K562 (cell line): ENCODE measurements at regions not wholly inside any gene's neighbourhood (a gene's known extent, or its start where the extent isn't known, plus 50 kb on each side); places are given as distances from the start of the nearest gene placed in this dataset.

Source experiments
- ATAC-seq: fragments of 200-7000 bp; cut with Tn5 transposase; 3 replicates; pipeline ENCODE4 v1.9.1; 2020; ENCODE audit warnings: moderate library complexity
- BruUV-seq: library from RNA; stranded (reverse); fragments of 400-500 nt; replicated peaks from 2 replicates; lab custom pipeline; 2021; lab: Mats Ljungman, UMichigan
- CTCF ChIA-PET: fragments of 300-600 bp; formaldehyde crosslinking; extraction: SDS; loops from one replicate; lab custom pipeline; 2021; ENCODE audit warnings: low intra/inter-chr PET ratio; lab: Yijun Ruan, JAX
- POLR2A ChIA-PET: fragments of 300-600, 350-650 bp; sonication (Branson Sonifier 250); formaldehyde crosslinking; extraction: SDS; loops from one replicate; lab custom pipeline; 2021; ENCODE audit warnings: antibody characterized with exemption, inconsistent platforms; lab: Yijun Ruan, JAX
- DNase-seq, 4 experiments: peaks; one replicate each; pipeline versions ENCODE4 v3.0.0 to v3.0.0-alpha.2; 2011 to 2018; ENCODE audit warnings: low spot score in 3 of 4, mixed read lengths in 3 of 4; ENCODE audit errors: extremely low read depth in 1 of 4
- FAIRE-seq: peaks from 2 replicates; lab custom pipeline; 2011; peaks lifted over from hg19 to GRCh38; lab: Jason Lieb, UNC
- H2AFZ ChIP-seq: 2 replicates; pipeline ENCODE4 v1.6.0; 2011; ENCODE audit warnings: low read depth, low read length, control low read depth, inconsistent platforms
- H3K27ac ChIP-seq: fragments of 200-600 bp; 3 replicates; pipeline ENCODE4 v1.8.0; 2011; ENCODE audit warnings: low read depth, mild to moderate bottlenecking, control low read depth, inconsistent platforms, low read length, moderate library complexity, mixed read lengths; ENCODE audit errors: extremely low read depth
- H3K27me3 ChIP-seq, 2 experiments: fragments of 300-600 bp in 1 of 2; 2 replicates in 1 of 2; 3 replicates in 1 of 2; pipeline versions ENCODE4 v1.6.0 to v1.8.0; 2011; ENCODE audit warnings: inconsistent platforms in 2 of 2, low read length in 2 of 2, mild to moderate bottlenecking in 1 of 2, mixed read lengths in 1 of 2, moderate library complexity in 1 of 2; ENCODE audit not compliant: control insufficient read depth in 2 of 2, insufficient read depth in 2 of 2
- H3K36me3 ChIP-seq: fragments of 300-600 bp; 3 replicates; pipeline ENCODE4 v1.8.0; 2011; ENCODE audit warnings: mild to moderate bottlenecking, low read length, inconsistent platforms; ENCODE audit not compliant: control insufficient read depth, insufficient read depth
- H3K4me1 ChIP-seq, 2 experiments: fragments of 200-600 bp in 1 of 2; replicated peaks in 1 of 2; 2 replicates in 1 of 2; 3 replicates in 1 of 2; pipeline versions ENCODE4 v1.5.1 to v1.8.0; 2011; ENCODE audit warnings: inconsistent platforms in 2 of 2, low read length in 2 of 2, mild to moderate bottlenecking in 1 of 2, mixed read lengths in 1 of 2, moderate library complexity in 1 of 2; ENCODE audit not compliant: control insufficient read depth in 2 of 2, insufficient read depth in 2 of 2
- H3K4me2 ChIP-seq: 2 replicates; pipeline ENCODE4 v1.6.1; 2011; ENCODE audit warnings: low read length, control low read depth, inconsistent platforms, mixed read lengths; ENCODE audit not compliant: insufficient read depth
- H3K4me3 ChIP-seq: fragments of 200-600 bp; sonication (generic), shearing (Covaris generic); 2 replicates; pipeline ENCODE4 v1.5.1; 2016; ENCODE audit warnings: control low read depth, inconsistent platforms
- H3K79me2 ChIP-seq: fragments of 200-600 bp; 3 replicates; pipeline ENCODE4 v1.8.0; 2011; ENCODE audit warnings: low read length, inconsistent platforms; ENCODE audit not compliant: control insufficient read depth, insufficient read depth
- H3K9ac ChIP-seq, 2 experiments: 2 replicates each; pipeline versions ENCODE4 v1.6.0 to v1.6.1; 2011; ENCODE audit warnings: low read depth in 2 of 2, low read length in 2 of 2, control low read depth in 1 of 2, inconsistent platforms in 1 of 2, mild to moderate bottlenecking in 1 of 2, mixed read lengths in 1 of 2; ENCODE audit not compliant: insufficient read depth in 1 of 2
- H3K9me1 ChIP-seq: one replicate; pipeline ENCODE4 v1.6.0; 2011; ENCODE audit warnings: inconsistent platforms, mild to moderate bottlenecking, low read length, moderate library complexity; ENCODE audit not compliant: control insufficient read depth, insufficient read depth
- H3K9me3 ChIP-seq: replicated peaks from 2 replicates; pipeline ENCODE4 v1.5.1; 2011; ENCODE audit warnings: low read depth, low read length, inconsistent platforms; ENCODE audit not compliant: control insufficient read depth, insufficient read depth
- H4K20me1 ChIP-seq: replicated peaks from 2 replicates; pipeline ENCODE4 v1.6.1; 2011; ENCODE audit warnings: low read length, inconsistent platforms, mixed read lengths; ENCODE audit not compliant: control insufficient read depth, insufficient read depth
- CEBPG ChIP-seq, 3 experiments: fragments of 200-800 bp in 1 of 3; sonication (Bioruptor generic) in 1 of 3; sonication (generic) in 1 of 3; formaldehyde crosslinking in 1 of 3; IDR thresholded peaks in 2 of 3; conservative IDR thresholded peaks in 1 of 3; 2 replicates each; pipeline versions ENCODE4 v1.6.1 to v1.8.0; 2016 to 2022; ENCODE audit warnings: missing compliant biosample characterization in 2 of 3, missing genetic modification characterization in 2 of 3, mild to moderate bottlenecking in 1 of 3, missing genetic modification reagents in 1 of 3
- FUS ChIP-seq: fragments of 200-400 bp; formaldehyde crosslinking; optimal IDR thresholded peaks from 2 replicates; pipeline ENCODE3; 2017; ENCODE audit warnings: low read depth, low read length
- SAP30 ChIP-seq: fragments of 200-600 bp; sonication (generic); IDR thresholded peaks from 2 replicates; pipeline ENCODE4 v1.6.1; 2012; ENCODE audit warnings: borderline replicate concordance, low read depth, mild to moderate bottlenecking, moderate library complexity, low read length, control low read depth, inconsistent platforms; ENCODE audit not compliant: insufficient read depth, poor library complexity, severe bottlenecking
- TEAD2 ChIP-seq: fragments of 450-650 bp; IDR thresholded peaks from 2 replicates; pipeline ENCODE4 v1.6.1; 2016; ENCODE audit warnings: missing genetic modification characterization, control low read depth, missing compliant biosample characterization
- WGBS: fragments of 100-300 bp; shearing (Covaris generic); methylation state at CpG from one replicate; pipeline ENCODE4 v1.1.6; 2016; ENCODE audit warnings: low coverage, mixed read lengths; ENCODE audit not compliant: insufficient coverage; ENCODE audit errors: missing lambda C conversion rate; 5-methylcytosine and 5-hydroxymethylcytosine counted together
- in situ Hi-C: fragments of 300-500 bp; cut with MboI; formaldehyde crosslinking; loops from 4 replicates; pipeline ENCODE4 v1.15.0; 2018; ENCODE audit warnings: inconsistent platforms, mixed read lengths
- intact Hi-C: fragments of 100-400 bp; cut with micrococcal nuclease; formaldehyde crosslinking; loops from 2 replicates; pipeline ENCODE4 v1.14.2; 2022
- TF ChIP-seq, protein P1 (sequence below): fragments of 250-450 bp; sonication (Bioruptor Pico); IDR thresholded peaks from 2 replicates; pipeline ENCODE4 v1.4.0; 2020; ENCODE audit warnings: mild to moderate bottlenecking
- TF ChIP-seq, protein P2 (sequence below): fragments of 250-450 bp; sonication (Bioruptor Pico); IDR thresholded peaks from 2 replicates; pipeline ENCODE4 v1.5.0; 2021

GRCh38 chr5:171639966-171640365, 145.7 kb upstream of the SMIM23 start:
- CTCF ChIA-PET = no interaction called here
- Histone ChIP-seq H3K4me1 (no peaks in the 10 kb centered on the region; a peak in 1 of 5 replicates), H3K9me1 (no peaks in the 10 kb centered on the region), H3K27me3 (peaks cover 14 to 34% of the 10 kb centered on the region in 2 experiments), H3K9me3 (no peaks in the 10 kb centered on the region)
- no peak for DNase-seq
- FAIRE-seq = no peak
- no peak for TF ChIP-seq TEAD2 (tag)
- TF ChIP-seq, protein P1, sequence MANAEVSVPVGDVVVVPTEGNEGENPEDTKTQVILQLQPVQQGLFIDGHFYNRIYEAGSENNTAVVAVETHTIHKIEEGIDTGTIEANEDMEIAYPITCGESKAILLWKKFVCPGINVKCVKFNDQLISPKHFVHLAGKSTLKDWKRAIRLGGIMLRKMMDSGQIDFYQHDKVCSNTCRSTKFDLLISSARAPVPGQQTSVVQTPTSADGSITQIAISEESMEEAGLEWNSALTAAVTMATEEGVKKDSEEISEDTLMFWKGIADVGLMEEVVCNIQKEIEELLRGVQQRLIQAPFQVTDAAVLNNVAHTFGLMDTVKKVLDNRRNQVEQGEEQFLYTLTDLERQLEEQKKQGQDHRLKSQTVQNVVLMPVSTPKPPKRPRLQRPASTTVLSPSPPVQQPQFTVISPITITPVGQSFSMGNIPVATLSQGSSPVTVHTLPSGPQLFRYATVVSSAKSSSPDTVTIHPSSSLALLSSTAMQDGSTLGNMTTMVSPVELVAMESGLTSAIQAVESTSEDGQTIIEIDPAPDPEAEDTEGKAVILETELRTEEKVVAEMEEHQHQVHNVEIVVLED (CRISPR knock-in tag) = no peak
- no peak for TF ChIP-seq SAP30
- TF ChIP-seq, protein P2, sequence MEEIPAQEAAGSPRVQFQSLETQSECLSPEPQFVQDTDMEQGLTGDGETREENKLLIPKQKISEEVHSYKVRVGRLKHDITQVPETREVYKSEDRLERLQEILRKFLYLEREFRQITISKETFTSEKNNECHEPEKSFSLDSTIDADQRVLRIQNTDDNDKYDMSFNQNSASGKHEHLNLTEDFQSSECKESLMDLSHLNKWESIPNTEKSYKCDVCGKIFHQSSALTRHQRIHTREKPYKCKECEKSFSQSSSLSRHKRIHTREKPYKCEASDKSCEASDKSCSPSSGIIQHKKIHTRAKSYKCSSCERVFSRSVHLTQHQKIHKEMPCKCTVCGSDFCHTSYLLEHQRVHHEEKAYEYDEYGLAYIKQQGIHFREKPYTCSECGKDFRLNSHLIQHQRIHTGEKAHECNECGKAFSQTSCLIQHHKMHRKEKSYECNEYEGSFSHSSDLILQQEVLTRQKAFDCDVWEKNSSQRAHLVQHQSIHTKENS (CRISPR knock-in tag) = no peak
- TF ChIP-seq CEBPG (CRISPR knock-in tag; IDR thresholded peaks at IDR 0.05) = no peak
- TF ChIP-seq CEBPG (tag; conservative IDR thresholded peaks at IDR 0.05 in 1 of 2, IDR thresholded peaks at IDR 0.05 in 1 of 2) = no peak
- no peak for TF ChIP-seq FUS
- TF ChIP-seq, all 486 proteins: peak for 0
- no peak overlapping the region for H3K9ac ChIP-seq
- H3K36me3 ChIP-seq = no peaks in the 10 kb centered on the region
- H3K27ac ChIP-seq = no peak overlapping the region
- 0% methylated on average over 4 of the region's 4 CpGs for WGBS
- no peaks in the 10 kb centered on the region for H3K79me2 ChIP-seq
- no peaks in the 10 kb centered on the region for H4K20me1 ChIP-seq
- no peak overlapping the region for H3K4me3 ChIP-seq
- no peak for ATAC-seq
- no peak overlapping the region for H3K4me2 ChIP-seq
- in situ Hi-C loops (no loop called here), intact Hi-C loops (loop anchor here (10.0 kb wide), 1 partner anchor 405 kb away; no protein-coding TSS in a partner anchor)
- no peak overlapping the region for H2AFZ ChIP-seq
- no TSS peak for BruUV-seq
- POLR2A ChIA-PET = interaction anchor here (1.4 kb wide), 1 partner anchor 76 kb away, joined by 4 read pairs; no protein-coding TSS in a partner anchor
